AG04449 (cell line): ENCODE measurements at regions not wholly inside any gene's neighbourhood (a gene's known extent, or its start where the extent isn't known, plus 50 kb on each side); places are given as distances from the start of the nearest gene placed in this dataset.
A peak's percentile ranks its signal among the peaks of the same experiment; 100 is the strongest.

Source experiments
- CTCF ChIA-PET: fragments of 350-600 bp; formaldehyde crosslinking; extraction: SDS; loops from one replicate; lab custom pipeline; 2021; ENCODE audit warnings: antibody characterized with exemption; lab: Yijun Ruan, JAX
- POLR2A ChIA-PET: fragments of 400-600, 350-600 bp; formaldehyde crosslinking; extraction: SDS; loops from one replicate; lab custom pipeline; 2020; ENCODE audit warnings: antibody characterized with exemption, inconsistent platforms; lab: Yijun Ruan, JAX
- DNase-seq: peaks from one replicate; pipeline ENCODE4 v3.0.0-alpha.2; 2010; ENCODE audit warnings: low read depth, low spot score
- H3K4me3 ChIP-seq: 2 replicates; pipeline ENCODE4 v1.5.1; 2011; ENCODE audit warnings: low read depth, mild to moderate bottlenecking, control low read depth, low read length
- TF ChIP-seq, protein P1 (sequence below): IDR thresholded peaks from one replicate; pipeline ENCODE4 v1.5.1; 2011; ENCODE audit warnings: mild to moderate bottlenecking, moderate library complexity, low read length, control low read depth, inconsistent platforms; ENCODE audit not compliant: insufficient read depth; ENCODE audit errors: missing control alignments

DNA sequence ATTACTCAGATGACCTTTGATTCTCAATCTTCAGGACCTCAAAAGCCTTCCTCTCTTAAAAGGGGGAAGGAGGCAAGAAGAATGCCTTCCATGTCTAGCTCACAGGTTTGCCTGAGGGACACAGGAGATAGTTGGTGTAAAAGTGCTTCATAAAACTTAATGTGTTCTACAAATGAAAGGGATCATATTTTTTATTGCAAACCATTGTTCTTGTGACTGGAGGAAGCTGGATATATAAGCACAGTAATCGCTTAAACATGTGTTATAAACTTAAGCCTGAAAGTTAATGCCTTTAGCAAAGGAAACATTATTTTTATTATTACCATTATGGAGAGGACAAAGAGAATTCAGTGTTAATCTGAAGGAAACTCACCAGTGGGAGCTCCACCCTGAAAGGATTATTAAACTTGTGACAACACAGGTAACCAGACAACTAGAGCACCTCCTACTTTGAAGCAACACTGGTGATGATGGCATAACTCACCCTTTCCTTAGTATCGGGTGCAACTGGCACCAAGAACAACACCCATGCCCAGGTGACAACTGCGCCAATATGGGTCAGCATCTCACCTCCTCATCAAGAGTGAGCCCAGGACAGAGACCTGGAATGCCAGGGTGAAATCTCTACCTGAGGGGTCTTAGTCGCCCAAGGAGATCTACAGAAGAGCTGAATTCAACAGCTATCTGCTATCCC, 288.7 kb upstream of the PRDM1 start:
- TF ChIP-seq, protein P1, sequence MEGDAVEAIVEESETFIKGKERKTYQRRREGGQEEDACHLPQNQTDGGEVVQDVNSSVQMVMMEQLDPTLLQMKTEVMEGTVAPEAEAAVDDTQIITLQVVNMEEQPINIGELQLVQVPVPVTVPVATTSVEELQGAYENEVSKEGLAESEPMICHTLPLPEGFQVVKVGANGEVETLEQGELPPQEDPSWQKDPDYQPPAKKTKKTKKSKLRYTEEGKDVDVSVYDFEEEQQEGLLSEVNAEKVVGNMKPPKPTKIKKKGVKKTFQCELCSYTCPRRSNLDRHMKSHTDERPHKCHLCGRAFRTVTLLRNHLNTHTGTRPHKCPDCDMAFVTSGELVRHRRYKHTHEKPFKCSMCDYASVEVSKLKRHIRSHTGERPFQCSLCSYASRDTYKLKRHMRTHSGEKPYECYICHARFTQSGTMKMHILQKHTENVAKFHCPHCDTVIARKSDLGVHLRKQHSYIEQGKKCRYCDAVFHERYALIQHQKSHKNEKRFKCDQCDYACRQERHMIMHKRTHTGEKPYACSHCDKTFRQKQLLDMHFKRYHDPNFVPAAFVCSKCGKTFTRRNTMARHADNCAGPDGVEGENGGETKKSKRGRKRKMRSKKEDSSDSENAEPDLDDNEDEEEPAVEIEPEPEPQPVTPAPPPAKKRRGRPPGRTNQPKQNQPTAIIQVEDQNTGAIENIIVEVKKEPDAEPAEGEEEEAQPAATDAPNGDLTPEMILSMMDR = no peak
- ChIA-PET CTCF (interaction anchor here (1.5 to 2.0 kb wide), 2 partner anchors 12 to 292 kb away, joined by 4 to 7 read pairs; no protein-coding TSS in a partner anchor), POLR2A (no interaction called here)
- H3K4me3 ChIP-seq = no peak overlapping the region
- no peak for DNase-seq

DNA sequence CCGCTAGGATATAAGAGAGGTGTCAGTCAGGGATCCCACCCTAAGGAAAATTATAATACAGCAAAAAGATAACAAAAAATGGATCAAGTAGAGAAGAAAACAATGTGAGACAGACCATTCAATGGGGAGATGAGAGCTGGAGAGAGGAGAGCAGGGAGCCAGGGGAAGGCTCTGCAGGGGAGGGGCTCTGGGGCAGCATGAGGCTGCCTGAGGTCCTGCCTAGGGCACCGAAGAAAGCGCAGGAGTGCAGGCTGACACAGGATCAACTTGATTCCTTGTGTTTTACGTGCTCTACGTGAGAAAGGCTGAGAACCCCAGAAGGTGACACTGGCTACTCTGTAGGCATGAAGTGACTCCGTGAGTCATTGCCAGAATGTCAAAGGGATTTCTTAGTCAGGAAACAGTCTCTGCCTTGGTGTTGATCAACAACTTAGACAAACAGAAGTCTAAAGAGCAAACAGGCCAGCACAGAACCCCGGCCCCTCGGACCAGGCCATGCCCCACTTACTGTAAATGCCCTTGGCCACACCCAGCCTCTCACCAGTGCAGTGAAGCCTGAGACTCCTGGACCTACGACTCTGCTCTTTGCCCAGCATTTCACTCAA, 290.1 kb upstream of the PRDM1 start:
- CTCF ChIA-PET = interaction anchor here (1.5 kb wide), 1 partner anchor 11 kb away, joined by 4 read pairs; no protein-coding TSS in a partner anchor

DNA sequence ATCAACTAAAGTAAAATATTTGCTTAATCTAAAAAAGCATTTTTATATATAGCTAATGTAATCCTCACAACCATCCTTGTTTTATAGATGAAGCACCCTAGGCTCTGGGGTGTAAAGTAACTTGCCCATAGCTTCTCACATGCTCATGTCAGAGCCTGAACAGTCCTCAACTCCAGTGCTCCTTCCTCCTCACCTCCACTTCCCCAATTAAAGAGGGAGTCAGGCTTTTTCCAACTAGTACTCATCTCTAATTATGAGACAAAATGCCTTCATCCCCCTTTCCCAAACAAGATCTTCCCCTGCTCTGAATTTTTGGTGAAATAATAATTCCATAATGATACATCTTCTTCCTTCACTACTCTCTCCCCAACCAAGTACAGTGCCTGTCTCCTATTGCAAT, 290.8 kb upstream of the PRDM1 start:
- TF ChIP-seq, protein P1 = no peak
- DNase-seq = no peak
- H3K4me3 ChIP-seq = no peak overlapping the region
- ChIA-PET POLR2A (no interaction called here), CTCF (interaction anchor here (1.4 kb wide), 1 partner anchor 428 kb away, joined by 3 read pairs; no protein-coding TSS in a partner anchor)

More for the DNA sequence above, 290.1 kb upstream of the PRDM1 start:
- no peak for DNase-seq
- TF ChIP-seq, protein P1 = no peak
- POLR2A ChIA-PET = no interaction called here
- no peak overlapping the region for H3K4me3 ChIP-seq

DNA sequence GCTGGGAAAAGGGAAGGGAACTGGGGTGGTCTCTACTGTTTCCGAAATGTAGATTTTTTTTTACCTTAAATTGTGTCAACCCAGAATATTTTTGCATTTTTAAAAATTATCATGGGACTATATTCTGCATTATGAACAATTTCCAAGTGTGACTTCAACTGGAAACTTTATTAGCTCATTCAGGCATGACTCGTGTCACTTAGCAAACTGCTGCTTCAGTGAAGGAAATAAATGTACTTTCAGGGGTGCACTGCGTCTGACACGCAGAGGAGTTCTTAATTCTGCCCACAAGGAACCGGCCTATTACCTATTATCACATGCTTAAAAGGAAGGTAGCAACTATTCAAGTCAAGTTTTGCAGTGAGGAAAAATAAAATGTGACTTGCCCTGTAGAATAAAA, 291.3 kb upstream of the PRDM1 start:
- ChIA-PET CTCF (interaction anchor here (1.4 kb wide), 1 partner anchor 428 kb away, joined by 3 read pairs; no protein-coding TSS in a partner anchor), POLR2A (no interaction called here)
- no peak for DNase-seq
- TF ChIP-seq, protein P1 = no peak
- no peak overlapping the region for H3K4me3 ChIP-seq

DNA sequence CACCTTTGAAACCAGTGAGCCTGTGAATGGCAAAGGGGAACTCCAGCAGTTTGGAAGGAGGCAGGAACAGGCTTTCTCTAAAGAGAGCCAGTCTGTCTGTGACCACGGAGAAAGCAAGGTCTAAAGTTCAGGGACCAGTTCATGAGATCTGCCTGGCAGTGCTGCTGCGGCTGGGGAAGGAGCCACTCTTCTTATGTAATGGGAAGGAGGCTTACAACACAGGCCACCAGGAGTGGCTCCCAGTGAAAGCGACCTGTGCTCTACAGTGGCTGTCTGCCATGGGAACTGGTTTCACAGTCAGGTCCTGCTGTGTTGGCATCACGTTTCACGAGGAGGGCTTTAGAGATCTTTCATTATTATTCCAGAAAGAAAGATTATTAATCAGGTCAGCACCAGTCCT, 291.9 kb upstream of the PRDM1 start:
- H3K4me3 ChIP-seq = no peak overlapping the region
- no peak for DNase-seq
- ChIA-PET CTCF (interaction anchor here (1.4 kb wide), 1 partner anchor 429 kb away, joined by 3 read pairs; no protein-coding TSS in a partner anchor), POLR2A (no interaction called here)
- TF ChIP-seq, protein P1 = no peak

DNA sequence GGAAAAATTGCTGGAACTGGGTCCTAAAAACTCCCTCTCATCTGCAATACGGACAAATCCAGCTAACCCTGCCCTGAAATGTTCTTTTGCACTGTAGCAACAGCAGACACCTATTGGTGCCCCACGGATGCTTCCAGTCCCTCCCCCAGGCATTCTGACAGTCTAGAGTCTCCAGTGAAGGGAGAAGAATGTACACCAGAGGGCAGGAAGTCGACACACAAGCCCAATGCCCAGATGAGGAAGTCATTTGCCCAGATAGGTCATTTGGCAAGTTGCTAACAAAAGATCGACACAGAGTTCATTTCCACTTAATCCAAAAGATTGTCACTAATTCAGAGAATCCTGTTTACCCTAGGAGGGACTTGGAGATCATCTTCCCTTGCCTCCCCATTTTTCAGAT, 293.0 kb upstream of the PRDM1 start:
- ChIA-PET CTCF (no interaction called here), POLR2A (no interaction called here)
- TF ChIP-seq, protein P1 = peak; percentile 10
- H3K4me3 ChIP-seq = no peak overlapping the region
- DNase-seq = no peak
